Ascending aorta (tissue), 2 donors: ENCODE measurements at regions not wholly inside any gene's neighbourhood (a gene's known extent, or its start where the extent isn't known, plus 50 kb on each side); places are given as distances from the start of the nearest gene placed in this dataset.

ENCODE experiments used
- DNase-seq, 2 donors: peaks; one replicate each; pipeline ENCODE4 v3.0.0-alpha.2; 2019; ENCODE audit warnings: low spot score in 2 of 2
- H3K27ac ChIP-seq, 2 donors: fragments of 200-600 bp; sonication (generic); one replicate each; pipeline ENCODE4 v1.5.1; 2016 to 2017; ENCODE audit warnings: mild to moderate bottlenecking in 1 of 2
- H3K27me3 ChIP-seq: fragments of 200-600 bp; sonication (generic); one replicate; pipeline ENCODE4 v1.5.1; 2017
- H3K36me3 ChIP-seq, 2 donors: fragments of 200-600 bp; sonication (generic); one replicate each; pipeline ENCODE4 v1.5.1; 2016
- H3K4me1 ChIP-seq, 2 donors: fragments of 200-600 bp; sonication (generic); one replicate each; pipeline ENCODE4 v1.5.1; 2016 to 2017; ENCODE audit warnings: mild to moderate bottlenecking in 1 of 2
- H3K4me3 ChIP-seq, 2 donors: fragments of 200-600 bp; sonication (generic); one replicate each; pipeline ENCODE4 v1.5.1; 2016 to 2017; ENCODE audit warnings: mild to moderate bottlenecking in 1 of 2
- H3K9me3 ChIP-seq, 2 donors: fragments of 200-600 bp; sonication (generic); one replicate each; pipeline ENCODE4 v1.5.1; 2016
- intact Hi-C: fragments of 100-400 bp; cut with DNase I; formaldehyde crosslinking; loops from one replicate; pipeline ENCODE4 v1.15.1; 2023
- TF ChIP-seq, protein P1 (sequence below), 3 experiments: fragments of 200-600 bp in 2 of 3; fragments of 450-650 bp in 1 of 3; sonication (generic) in 2 of 3; IDR thresholded peaks; one replicate each; pipeline ENCODE4 v1.5.1; 2016 to 2019; ENCODE audit warnings: antibody characterized with exemption in 3 of 3, mild to moderate bottlenecking in 1 of 3, moderate library complexity in 1 of 3

DNA sequence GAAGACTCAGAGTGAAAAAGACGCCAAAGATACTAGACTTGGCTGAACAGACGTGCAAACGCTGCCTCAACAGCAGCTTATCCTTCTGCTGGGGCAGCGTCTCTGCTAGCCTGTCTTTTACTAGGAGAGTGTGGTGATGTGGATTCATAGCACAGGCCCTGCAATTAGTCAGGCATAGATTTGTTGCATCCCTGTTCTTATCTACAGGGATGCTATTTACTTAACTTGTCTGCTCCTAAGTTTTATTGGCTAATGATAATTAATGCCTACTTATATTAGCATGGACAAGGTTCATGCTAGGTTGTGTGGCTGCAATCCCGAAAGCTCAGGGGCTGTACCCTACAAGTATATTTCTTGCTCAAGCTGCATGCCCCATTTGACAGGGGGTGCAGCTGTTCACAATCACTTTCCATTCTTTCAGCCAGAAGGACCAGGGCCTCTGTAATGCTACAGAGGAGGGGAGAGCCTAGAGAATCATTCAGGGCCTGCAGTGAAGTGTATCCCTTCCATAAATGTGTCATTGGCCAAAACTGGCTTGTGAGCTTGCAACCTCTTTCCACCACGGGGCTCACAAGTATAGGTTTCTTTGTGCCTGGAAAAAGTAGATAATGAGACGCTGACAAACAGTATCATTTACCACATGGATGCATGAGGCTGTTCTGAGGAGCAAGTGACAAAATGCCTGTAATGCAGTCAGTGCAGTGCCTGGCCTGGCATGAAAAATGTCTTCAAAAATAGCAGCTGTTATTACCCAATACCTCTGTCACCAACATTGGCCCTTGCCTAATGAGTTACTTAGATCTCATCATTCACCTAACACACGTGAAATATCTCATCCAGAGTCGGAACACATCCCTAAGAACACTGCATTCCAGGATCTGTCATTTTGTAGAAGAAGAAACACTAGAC is 685.8 kb upstream of the API5 start:
- Histone ChIP-seq H3K4me3 (no peak overlapping the region), H3K27me3 (no peaks in the 10 kb centered on the region), H3K4me1 (no peaks in the 10 kb centered on the region), H3K9me3 (no peaks in the 10 kb centered on the region), H3K36me3 (no peaks in the 10 kb centered on the region), H3K27ac (no peak overlapping the region)
- TF ChIP-seq, protein P1, sequence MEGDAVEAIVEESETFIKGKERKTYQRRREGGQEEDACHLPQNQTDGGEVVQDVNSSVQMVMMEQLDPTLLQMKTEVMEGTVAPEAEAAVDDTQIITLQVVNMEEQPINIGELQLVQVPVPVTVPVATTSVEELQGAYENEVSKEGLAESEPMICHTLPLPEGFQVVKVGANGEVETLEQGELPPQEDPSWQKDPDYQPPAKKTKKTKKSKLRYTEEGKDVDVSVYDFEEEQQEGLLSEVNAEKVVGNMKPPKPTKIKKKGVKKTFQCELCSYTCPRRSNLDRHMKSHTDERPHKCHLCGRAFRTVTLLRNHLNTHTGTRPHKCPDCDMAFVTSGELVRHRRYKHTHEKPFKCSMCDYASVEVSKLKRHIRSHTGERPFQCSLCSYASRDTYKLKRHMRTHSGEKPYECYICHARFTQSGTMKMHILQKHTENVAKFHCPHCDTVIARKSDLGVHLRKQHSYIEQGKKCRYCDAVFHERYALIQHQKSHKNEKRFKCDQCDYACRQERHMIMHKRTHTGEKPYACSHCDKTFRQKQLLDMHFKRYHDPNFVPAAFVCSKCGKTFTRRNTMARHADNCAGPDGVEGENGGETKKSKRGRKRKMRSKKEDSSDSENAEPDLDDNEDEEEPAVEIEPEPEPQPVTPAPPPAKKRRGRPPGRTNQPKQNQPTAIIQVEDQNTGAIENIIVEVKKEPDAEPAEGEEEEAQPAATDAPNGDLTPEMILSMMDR (IDR thresholded peaks at IDR 0.05), result no peak
- intact Hi-C loops, result no loop called here
- DNase-seq, result no peak

DNA sequence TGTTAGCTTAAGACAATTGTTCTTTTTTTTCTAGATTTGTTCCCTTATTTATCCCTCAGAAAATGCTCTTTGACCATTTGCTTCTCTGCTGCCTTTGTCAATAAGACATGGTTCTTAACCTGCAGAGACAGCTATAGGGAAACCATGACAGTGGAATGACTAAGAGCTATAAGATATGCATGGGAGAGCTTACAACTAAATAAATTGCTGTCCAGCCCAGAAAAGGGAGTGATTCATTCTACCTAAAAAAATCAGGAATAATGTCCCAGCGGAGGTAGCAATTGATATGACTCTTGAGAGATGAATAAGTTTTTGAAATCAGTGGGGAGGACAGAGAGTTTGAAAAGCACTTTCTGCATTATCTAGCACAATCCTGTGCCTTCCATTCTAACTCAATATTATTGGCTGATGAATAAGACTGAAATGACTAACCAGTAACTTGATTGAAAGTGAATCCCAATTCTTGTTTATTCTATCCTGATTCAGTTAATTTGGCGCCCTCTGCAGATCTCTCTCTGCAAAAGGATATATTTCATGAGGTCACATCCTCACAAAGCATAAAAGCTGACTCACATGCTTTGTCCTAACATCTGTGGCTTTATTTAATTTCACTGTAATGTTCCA is 680.5 kb upstream of the API5 start:
- intact Hi-C loops, result no loop called here
- Histone ChIP-seq H3K9me3 (no peaks in the 10 kb centered on the region), H3K27ac (no peak overlapping the region), H3K4me1 (no peaks in the 10 kb centered on the region), H3K27me3 (no peaks in the 10 kb centered on the region), H3K4me3 (no peak overlapping the region), H3K36me3 (no peaks in the 10 kb centered on the region)
- TF ChIP-seq, protein P1 (IDR thresholded peaks at IDR 0.05), result no peak
- no peak for DNase-seq

DNA sequence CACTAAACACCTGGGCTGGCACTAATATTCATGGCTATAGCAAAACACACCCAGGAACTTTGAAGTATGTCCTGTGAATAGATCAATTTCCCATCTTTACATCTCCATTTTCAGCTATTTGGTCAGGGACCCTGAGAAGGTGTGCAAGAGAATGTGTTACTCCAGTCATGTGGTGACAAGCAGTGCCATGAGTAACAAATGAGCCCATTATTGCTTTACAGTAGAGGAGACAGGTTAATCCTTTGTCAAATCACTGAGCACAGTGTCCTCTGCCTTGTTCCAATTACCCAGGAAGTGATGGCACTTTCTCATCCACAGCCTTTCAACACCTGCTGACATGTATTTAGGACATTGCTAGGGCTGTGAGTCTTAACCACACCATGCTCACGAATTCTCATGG is 664.8 kb upstream of the API5 start:
- Histone ChIP-seq H3K4me1 (no peaks in the 10 kb centered on the region), H3K27ac (no peak overlapping the region), H3K36me3 (no peaks in the 10 kb centered on the region), H3K4me3 (no peak overlapping the region), H3K27me3 (no peaks in the 10 kb centered on the region), H3K9me3 (no peaks in the 10 kb centered on the region)
- intact Hi-C loops, result no loop called here
- DNase-seq, result no peak
- TF ChIP-seq, protein P1 (IDR thresholded peaks at IDR 0.05), result no peak

DNA sequence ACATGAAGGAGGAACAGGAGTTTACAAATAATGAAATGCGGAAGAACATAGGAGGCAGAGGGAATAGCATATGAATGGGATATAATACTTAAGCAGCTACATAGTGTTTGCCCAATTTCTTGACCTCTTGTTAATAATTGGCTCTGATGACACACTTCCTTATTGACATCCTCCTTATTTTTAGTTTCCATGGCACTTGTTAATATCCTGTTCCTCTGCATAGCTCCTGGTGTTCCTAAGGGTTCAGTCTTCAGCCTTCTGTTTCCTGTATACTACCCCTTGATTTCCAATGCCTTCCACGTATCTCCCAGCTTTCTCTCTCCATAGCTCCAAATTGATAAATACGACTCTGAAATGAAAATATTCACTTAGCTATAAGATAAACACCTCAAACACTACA is 663.8 kb upstream of the API5 start:
- intact Hi-C loops, result no loop called here
- no peak for DNase-seq
- TF ChIP-seq, protein P1 (IDR thresholded peaks at IDR 0.05), result no peak

DNA sequence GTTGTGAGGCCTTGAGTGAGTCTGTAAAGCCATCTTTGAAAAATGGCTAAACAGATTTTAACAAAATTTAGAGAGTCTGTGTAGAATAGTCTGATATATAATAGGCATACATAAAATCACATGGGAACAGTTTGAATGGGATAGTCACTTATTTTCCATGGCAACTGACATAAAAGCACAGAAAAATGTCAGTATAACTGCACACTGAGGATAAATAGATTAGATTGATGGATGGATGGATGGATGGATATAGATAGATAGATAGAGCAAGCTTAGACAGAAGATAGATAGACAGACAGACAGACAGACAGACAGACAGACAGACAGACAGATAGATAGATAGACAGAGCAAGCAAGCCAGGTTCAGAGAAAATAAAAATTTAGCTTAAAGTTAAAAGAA is 660.2 kb upstream of the API5 start:
- no peak overlapping the region for H3K4me3 ChIP-seq
- no peaks in the 10 kb centered on the region for H3K4me1 ChIP-seq
- no peaks in the 10 kb centered on the region for H3K27me3 ChIP-seq
- H3K9me3 ChIP-seq, result no peaks in the 10 kb centered on the region
- H3K36me3 ChIP-seq, result no peaks in the 10 kb centered on the region
- intact Hi-C loops, result no loop called here
- TF ChIP-seq, protein P1 (IDR thresholded peaks at IDR 0.05), result no peak
- DNase-seq, result no peak
- H3K27ac ChIP-seq, result no peak overlapping the region

More for the DNA sequence above, 663.8 kb upstream of the API5 start:
- Histone ChIP-seq H3K27me3 (no peaks in the 10 kb centered on the region), H3K36me3 (no peaks in the 10 kb centered on the region), H3K9me3 (no peaks in the 10 kb centered on the region), H3K27ac (no peak overlapping the region), H3K4me3 (no peak overlapping the region), H3K4me1 (no peaks in the 10 kb centered on the region)
